ENCODE measurements at regions not wholly inside any gene's neighbourhood (a gene's known extent, or its start where the extent isn't known, plus 50 kb on each side); places are given as distances from the start of the nearest gene placed in this dataset.

DNA sequence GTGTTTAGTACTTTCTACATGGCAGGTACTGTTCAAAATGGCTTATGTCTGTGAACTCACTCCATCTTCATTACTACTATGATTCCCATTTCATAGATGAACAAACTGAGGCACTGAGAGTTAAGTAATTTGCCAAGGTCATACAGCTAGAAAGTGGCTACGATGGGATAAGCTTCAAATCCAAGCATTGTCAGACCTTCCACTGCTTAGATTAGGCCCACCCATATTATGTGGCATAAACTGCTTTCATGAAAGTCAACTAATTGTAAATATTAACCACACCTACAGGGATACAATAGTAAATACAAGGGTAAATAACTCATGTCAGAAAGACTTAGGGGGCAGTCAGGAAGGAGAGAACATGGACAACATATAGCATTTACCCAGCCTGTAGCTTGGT is 68.8 kb downstream of the SLITRK2 start:
- Histone ChIP-seq H3K27me3 (replicated peaks in 1 of 2; ENCODE audit: control insufficient read depth in 2 of 2, insufficient read depth in 2 of 2, low read length in 1 of 2) (no peaks in the 10 kb centered on the region), H3K9ac (ENCODE audit: control insufficient read depth, insufficient read depth, low read length) (no peak overlapping the region), H3K9me3 (replicated peaks; ENCODE audit: control insufficient read depth, insufficient read depth, low read length) (no peaks in the 10 kb centered on the region), H4K20me1 (ENCODE audit: control insufficient read depth, insufficient read depth) (no peaks in the 10 kb centered on the region), H3K4me1 (ENCODE audit: control insufficient read depth, insufficient read depth, low read length) (no peaks in the 10 kb centered on the region), H3K4me2 (ENCODE audit: control insufficient read depth, insufficient read depth) (no peak overlapping the region), H3K36me3 (ENCODE audit: control insufficient read depth in 2 of 2, insufficient read depth in 2 of 2, low read length in 1 of 2) (no peaks in the 10 kb centered on the region), H2AFZ (ENCODE audit: control insufficient read depth, low read depth, low read length) (no peak overlapping the region), H3K27ac (ENCODE audit: control insufficient read depth, insufficient read depth) (no peak overlapping the region), H3K79me2 (ENCODE audit: control insufficient read depth, insufficient read depth, low read length) (no peaks in the 10 kb centered on the region), H3K4me3 (no peak overlapping the region)
- no peak for ATAC-seq
- no peak for FAIRE-seq
- no peak for TF ChIP-seq BMI1 (IDR thresholded peaks at IDR 0.05; ENCODE audit: borderline replicate concordance)
- TF ChIP-seq SP1 (IDR thresholded peaks at IDR 0.05; ENCODE audit: low read depth, low read length): no peak
- no peak for TF ChIP-seq BHLHE40 (IDR thresholded peaks at IDR 0.05; ENCODE audit: borderline replicate concordance in 1 of 2, low read depth in 2 of 2, low read length in 1 of 2)
- TF ChIP-seq CBFB (IDR thresholded peaks at IDR 0.05; ENCODE audit: low read depth): no peak
- TF ChIP-seq, protein P1, sequence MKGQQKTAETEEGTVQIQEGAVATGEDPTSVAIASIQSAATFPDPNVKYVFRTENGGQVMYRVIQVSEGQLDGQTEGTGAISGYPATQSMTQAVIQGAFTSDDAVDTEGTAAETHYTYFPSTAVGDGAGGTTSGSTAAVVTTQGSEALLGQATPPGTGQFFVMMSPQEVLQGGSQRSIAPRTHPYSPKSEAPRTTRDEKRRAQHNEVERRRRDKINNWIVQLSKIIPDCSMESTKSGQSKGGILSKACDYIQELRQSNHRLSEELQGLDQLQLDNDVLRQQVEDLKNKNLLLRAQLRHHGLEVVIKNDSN (IDR thresholded peaks at IDR 0.05; ENCODE audit: borderline replicate concordance, extremely low read length, insufficient read depth, low read depth, low read length): no peak
- TF ChIP-seq, protein P2, sequence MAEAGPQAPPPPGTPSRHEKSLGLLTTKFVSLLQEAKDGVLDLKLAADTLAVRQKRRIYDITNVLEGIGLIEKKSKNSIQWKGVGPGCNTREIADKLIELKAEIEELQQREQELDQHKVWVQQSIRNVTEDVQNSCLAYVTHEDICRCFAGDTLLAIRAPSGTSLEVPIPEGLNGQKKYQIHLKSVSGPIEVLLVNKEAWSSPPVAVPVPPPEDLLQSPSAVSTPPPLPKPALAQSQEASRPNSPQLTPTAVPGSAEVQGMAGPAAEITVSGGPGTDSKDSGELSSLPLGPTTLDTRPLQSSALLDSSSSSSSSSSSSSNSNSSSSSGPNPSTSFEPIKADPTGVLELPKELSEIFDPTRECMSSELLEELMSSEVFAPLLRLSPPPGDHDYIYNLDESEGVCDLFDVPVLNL (IDR thresholded peaks at IDR 0.05; ENCODE audit: low read depth, low read length): no peak
- TF ChIP-seq KAT2A (conservative IDR thresholded peaks at IDR 0.05; ENCODE audit: control insufficient read depth, low read depth, low read length): no peak
- TF ChIP-seq, protein P3, sequence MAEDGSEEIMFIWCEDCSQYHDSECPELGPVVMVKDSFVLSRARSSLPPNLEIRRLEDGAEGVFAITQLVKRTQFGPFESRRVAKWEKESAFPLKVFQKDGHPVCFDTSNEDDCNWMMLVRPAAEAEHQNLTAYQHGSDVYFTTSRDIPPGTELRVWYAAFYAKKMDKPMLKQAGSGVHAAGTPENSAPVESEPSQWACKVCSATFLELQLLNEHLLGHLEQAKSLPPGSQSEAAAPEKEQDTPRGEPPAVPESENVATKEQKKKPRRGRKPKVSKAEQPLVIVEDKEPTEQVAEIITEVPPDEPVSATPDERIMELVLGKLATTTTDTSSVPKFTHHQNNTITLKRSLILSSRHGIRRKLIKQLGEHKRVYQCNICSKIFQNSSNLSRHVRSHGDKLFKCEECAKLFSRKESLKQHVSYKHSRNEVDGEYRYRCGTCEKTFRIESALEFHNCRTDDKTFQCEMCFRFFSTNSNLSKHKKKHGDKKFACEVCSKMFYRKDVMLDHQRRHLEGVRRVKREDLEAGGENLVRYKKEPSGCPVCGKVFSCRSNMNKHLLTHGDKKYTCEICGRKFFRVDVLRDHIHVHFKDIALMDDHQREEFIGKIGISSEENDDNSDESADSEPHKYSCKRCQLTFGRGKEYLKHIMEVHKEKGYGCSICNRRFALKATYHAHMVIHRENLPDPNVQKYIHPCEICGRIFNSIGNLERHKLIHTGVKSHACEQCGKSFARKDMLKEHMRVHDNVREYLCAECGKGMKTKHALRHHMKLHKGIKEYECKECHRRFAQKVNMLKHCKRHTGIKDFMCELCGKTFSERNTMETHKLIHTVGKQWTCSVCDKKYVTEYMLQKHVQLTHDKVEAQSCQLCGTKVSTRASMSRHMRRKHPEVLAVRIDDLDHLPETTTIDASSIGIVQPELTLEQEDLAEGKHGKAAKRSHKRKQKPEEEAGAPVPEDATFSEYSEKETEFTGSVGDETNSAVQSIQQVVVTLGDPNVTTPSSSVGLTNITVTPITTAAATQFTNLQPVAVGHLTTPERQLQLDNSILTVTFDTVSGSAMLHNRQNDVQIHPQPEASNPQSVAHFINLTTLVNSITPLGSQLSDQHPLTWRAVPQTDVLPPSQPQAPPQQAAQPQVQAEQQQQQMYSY (CRISPR knock-in tag; IDR thresholded peaks at IDR 0.05): no peak
- TF ChIP-seq, protein P4, sequence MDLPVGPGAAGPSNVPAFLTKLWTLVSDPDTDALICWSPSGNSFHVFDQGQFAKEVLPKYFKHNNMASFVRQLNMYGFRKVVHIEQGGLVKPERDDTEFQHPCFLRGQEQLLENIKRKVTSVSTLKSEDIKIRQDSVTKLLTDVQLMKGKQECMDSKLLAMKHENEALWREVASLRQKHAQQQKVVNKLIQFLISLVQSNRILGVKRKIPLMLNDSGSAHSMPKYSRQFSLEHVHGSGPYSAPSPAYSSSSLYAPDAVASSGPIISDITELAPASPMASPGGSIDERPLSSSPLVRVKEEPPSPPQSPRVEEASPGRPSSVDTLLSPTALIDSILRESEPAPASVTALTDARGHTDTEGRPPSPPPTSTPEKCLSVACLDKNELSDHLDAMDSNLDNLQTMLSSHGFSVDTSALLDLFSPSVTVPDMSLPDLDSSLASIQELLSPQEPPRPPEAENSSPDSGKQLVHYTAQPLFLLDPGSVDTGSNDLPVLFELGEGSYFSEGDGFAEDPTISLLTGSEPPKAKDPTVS (IDR thresholded peaks at IDR 0.05; ENCODE audit: low read depth, low read length): no peak
- no peak for TF ChIP-seq SMC3 (IDR thresholded peaks at IDR 0.05; ENCODE audit: borderline replicate concordance, low read length)
- TF ChIP-seq RBBP5 (conservative IDR thresholded peaks at IDR 0.05): no peak
- TF ChIP-seq NFYA (IDR thresholded peaks at IDR 0.05; ENCODE audit: borderline replicate concordance, low read depth, low read length): no peak
- no peak for TF ChIP-seq ASH2L (IDR thresholded peaks at IDR 0.05; ENCODE audit: borderline replicate concordance, low read depth)
- no peak for TF ChIP-seq NR2F1 (conservative IDR thresholded peaks at IDR 0.05)
- TF ChIP-seq MEF2A (IDR thresholded peaks at IDR 0.05; ENCODE audit: insufficient read depth, low read depth, low read length): no peak
- no peak for TF ChIP-seq POLR2A (IDR thresholded peaks at IDR 0.05; ENCODE audit: low read depth, low read length)
- POLR2A ChIA-PET: no interaction called here
- CTCF ChIA-PET: no interaction called here
- RAD21 ChIA-PET (ENCODE audit: unreplicated experiment): no interaction called here
- DNase-seq (ENCODE audit: low read depth, low spot score): no peak
- intact Hi-C loops (cut with micrococcal nuclease; ENCODE audit: unreplicated experiment): no loop called here
- SMC1A ChIA-PET (ENCODE audit: uncharacterized antibody, unreplicated experiment): no interaction called here
- in situ Hi-C loops (cut with MboI): no loop called here
- 0% methylated on average over 1 of the region's 1 CpG for WGBS (ENCODE audit: insufficient coverage, insufficient replicate concordance, low lambda C conversion rate, missing lambda C conversion rate)
- no TSS peak for BruUV-seq (replicated peaks)
